Tibial nerve (tissue), 3 donors: ENCODE measurements at regions not wholly inside any gene's neighbourhood (a gene's known extent, or its start where the extent isn't known, plus 50 kb on each side); places are given as distances from the start of the nearest gene placed in this dataset.

ENCODE experiments used
- CTCF ChIP-seq, 5 experiments: fragments of 200-600 bp in 3 of 5; fragments of 450-650 bp in 2 of 5; sonication (generic) in 3 of 5; IDR thresholded peaks; one replicate each; pipeline ENCODE4 v1.5.1; 2016 to 2019; ENCODE audit warnings: antibody characterized with exemption in 5 of 5, mild to moderate bottlenecking in 3 of 5, moderate library complexity in 2 of 5
- POLR2A ChIP-seq, 2 donors: fragments of 450-650 bp; IDR thresholded peaks; one replicate each; pipeline ENCODE4 v1.6.1; 2017; ENCODE audit warnings: antibody characterized with exemption in 2 of 2, mild to moderate bottlenecking in 2 of 2, moderate library complexity in 2 of 2

GRCh38 chr7:81870608-81871007, 100.8 kb upstream of the HGF start:
- TF ChIP-seq CTCF (IDR thresholded peaks at IDR 0.05) = no peak
- no peak for TF ChIP-seq POLR2A (IDR thresholded peaks at IDR 0.05)
